ENCODE measurements at regions not wholly inside any gene's neighbourhood (a gene's known extent, or its start where the extent isn't known, plus 50 kb on each side); places are given as distances from the start of the nearest gene placed in this dataset.

DNA sequence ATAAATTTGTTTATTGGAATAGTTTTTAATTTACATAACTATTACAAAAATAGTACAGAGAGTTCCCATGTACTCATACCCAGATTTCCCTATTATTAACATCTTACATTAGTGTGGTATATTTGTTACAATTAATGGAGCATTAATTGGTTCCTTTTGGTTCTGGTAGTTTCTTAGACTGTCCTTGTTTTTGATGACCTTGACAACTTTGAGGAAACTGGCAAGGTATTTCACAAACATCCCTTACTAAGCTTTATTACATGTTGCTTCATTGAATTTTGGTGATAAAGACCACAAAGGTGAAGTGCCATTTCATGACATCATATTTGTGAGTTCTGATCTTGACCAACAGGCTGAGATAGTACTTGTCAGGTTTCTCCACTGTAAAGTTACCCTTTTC lies 379.0 kb upstream of the GCFC2 start:
- no peaks in the 10 kb centered on the region for H3K27me3 ChIP-seq (ENCODE audit: control insufficient read depth in 2 of 2, insufficient read depth in 2 of 2, low read length in 2 of 2)
- no peaks in the 10 kb centered on the region for H3K9me3 ChIP-seq (replicated peaks in 1 of 2; ENCODE audit: control insufficient read depth in 1 of 2, insufficient read depth in 1 of 2, low read length in 2 of 2)
- H3K9me3 Mint-ChIP-seq, result peaks cover 2 to 9% (median 5%) of the 10 kb centered on the region in 7 donors
- no peaks in the 10 kb centered on the region for H3K4me1 Mint-ChIP-seq
- no peaks in the 10 kb centered on the region for H4K20me1 ChIP-seq (ENCODE audit: insufficient read depth, low read length)
- no peaks in the 10 kb centered on the region for H3K4me1 ChIP-seq (ENCODE audit: control insufficient read depth in 1 of 2, insufficient read depth in 2 of 2, low read length in 2 of 2)
- no peak overlapping the region for H3K9ac ChIP-seq (ENCODE audit: insufficient read depth, low read length, poor library complexity, severe bottlenecking)
- no peak overlapping the region for H2AFZ ChIP-seq (ENCODE audit: insufficient read depth, low read depth, low read length, poor library complexity, severe bottlenecking)
- H3K36me3 ChIP-seq (replicated peaks in 1 of 2; ENCODE audit: control insufficient read depth in 1 of 2, insufficient read depth in 2 of 2, low read length in 2 of 2), result no peaks in the 10 kb centered on the region
- no peaks in the 10 kb centered on the region for H3K27me3 Mint-ChIP-seq (ENCODE audit: low read depth in 3 of 3)
- no peak for DNase-seq
- H3K79me2 ChIP-seq (ENCODE audit: insufficient read depth, low read length), result no peaks in the 10 kb centered on the region
- H3K27ac Mint-ChIP-seq, result no peak overlapping the region
- H3K27ac ChIP-seq (ENCODE audit: low read depth in 1 of 2, low read length in 2 of 2), result no peak overlapping the region
- no peaks in the 10 kb centered on the region for H3K36me3 Mint-ChIP-seq
- no peak overlapping the region for H3K4me3 Mint-ChIP-seq
- no peak overlapping the region for H3K4me2 ChIP-seq (replicated peaks; ENCODE audit: extremely low read depth, low read length, poor library complexity, severe bottlenecking)
- intact Hi-C loops (cut with micrococcal nuclease), result no loop called here
- no peak overlapping the region for H3K4me3 ChIP-seq (replicated peaks in 1 of 3; ENCODE audit: low read depth in 2 of 3, low read length in 3 of 3)
- TF ChIP-seq, protein P1, sequence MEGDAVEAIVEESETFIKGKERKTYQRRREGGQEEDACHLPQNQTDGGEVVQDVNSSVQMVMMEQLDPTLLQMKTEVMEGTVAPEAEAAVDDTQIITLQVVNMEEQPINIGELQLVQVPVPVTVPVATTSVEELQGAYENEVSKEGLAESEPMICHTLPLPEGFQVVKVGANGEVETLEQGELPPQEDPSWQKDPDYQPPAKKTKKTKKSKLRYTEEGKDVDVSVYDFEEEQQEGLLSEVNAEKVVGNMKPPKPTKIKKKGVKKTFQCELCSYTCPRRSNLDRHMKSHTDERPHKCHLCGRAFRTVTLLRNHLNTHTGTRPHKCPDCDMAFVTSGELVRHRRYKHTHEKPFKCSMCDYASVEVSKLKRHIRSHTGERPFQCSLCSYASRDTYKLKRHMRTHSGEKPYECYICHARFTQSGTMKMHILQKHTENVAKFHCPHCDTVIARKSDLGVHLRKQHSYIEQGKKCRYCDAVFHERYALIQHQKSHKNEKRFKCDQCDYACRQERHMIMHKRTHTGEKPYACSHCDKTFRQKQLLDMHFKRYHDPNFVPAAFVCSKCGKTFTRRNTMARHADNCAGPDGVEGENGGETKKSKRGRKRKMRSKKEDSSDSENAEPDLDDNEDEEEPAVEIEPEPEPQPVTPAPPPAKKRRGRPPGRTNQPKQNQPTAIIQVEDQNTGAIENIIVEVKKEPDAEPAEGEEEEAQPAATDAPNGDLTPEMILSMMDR (IDR thresholded peaks at IDR 0.05), result no peak

DNA sequence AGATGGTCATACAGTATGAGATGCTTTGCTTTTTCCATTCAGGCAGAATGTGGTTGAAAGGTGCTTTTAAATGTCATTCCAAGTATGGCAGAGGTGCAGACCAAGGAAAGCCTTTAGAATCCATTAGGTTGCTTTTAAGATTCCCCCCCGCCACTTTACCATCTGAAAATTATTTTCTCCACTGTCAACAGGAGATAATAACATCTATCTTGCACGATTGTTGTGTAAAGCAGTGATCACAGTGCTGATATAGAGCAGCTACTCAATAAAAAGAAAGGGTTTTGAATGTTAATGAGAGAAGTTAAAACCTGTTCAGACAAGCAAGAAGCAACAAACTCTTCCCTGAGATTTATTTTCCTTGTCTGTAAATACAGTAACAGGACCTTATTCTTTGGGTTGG lies 372.5 kb upstream of the GCFC2 start:
- H3K4me1 Mint-ChIP-seq, result no peaks in the 10 kb centered on the region
- Histone ChIP-seq H3K27ac (ENCODE audit: low read depth in 1 of 2, low read length in 2 of 2) (no peak overlapping the region), H3K4me1 (ENCODE audit: control insufficient read depth in 1 of 2, insufficient read depth in 2 of 2, low read length in 2 of 2) (no peaks in the 10 kb centered on the region), H3K4me2 (replicated peaks; ENCODE audit: extremely low read depth, low read length, poor library complexity, severe bottlenecking) (no peak overlapping the region), H3K9me3 (replicated peaks in 1 of 2; ENCODE audit: control insufficient read depth in 1 of 2, insufficient read depth in 1 of 2, low read length in 2 of 2) (no peaks in the 10 kb centered on the region), H3K9ac (ENCODE audit: insufficient read depth, low read length, poor library complexity, severe bottlenecking) (no peak overlapping the region), H3K4me3 (replicated peaks in 1 of 3; ENCODE audit: low read depth in 2 of 3, low read length in 3 of 3) (no peak overlapping the region), H3K36me3 (replicated peaks in 1 of 2; ENCODE audit: control insufficient read depth in 1 of 2, insufficient read depth in 2 of 2, low read length in 2 of 2) (no peaks in the 10 kb centered on the region), H4K20me1 (ENCODE audit: insufficient read depth, low read length) (no peaks in the 10 kb centered on the region), H3K79me2 (ENCODE audit: insufficient read depth, low read length) (no peaks in the 10 kb centered on the region), H3K27me3 (ENCODE audit: control insufficient read depth in 2 of 2, insufficient read depth in 2 of 2, low read length in 2 of 2) (no peaks in the 10 kb centered on the region), H2AFZ (ENCODE audit: insufficient read depth, low read depth, low read length, poor library complexity, severe bottlenecking) (no peak overlapping the region)
- H3K9me3 Mint-ChIP-seq, result peaks cover 0 to 4% (median 0%) of the 10 kb centered on the region in 7 donors
- no peaks in the 10 kb centered on the region for H3K36me3 Mint-ChIP-seq
- intact Hi-C loops (cut with micrococcal nuclease), result no loop called here
- no peak for DNase-seq
- no peak overlapping the region for H3K27ac Mint-ChIP-seq
- TF ChIP-seq, protein P1 (IDR thresholded peaks at IDR 0.05), result no peak
- no CpG with 5 or more reads among the region's 2 CpGs for WGBS (ENCODE audit: insufficient coverage)
- no peak overlapping the region for H3K4me3 Mint-ChIP-seq
- no peaks in the 10 kb centered on the region for H3K27me3 Mint-ChIP-seq (ENCODE audit: low read depth in 3 of 3)
